ENCODE measurements at regions not wholly inside any gene's neighbourhood (a gene's known extent, or its start where the extent isn't known, plus 50 kb on each side); places are given as distances from the start of the nearest gene placed in this dataset.

GRCh38 chr13:104140552-104140951, 1074.3 kb upstream of the SLC10A2 start:
- TF ChIP-seq CTCF (IDR thresholded peaks at IDR 0.05) (no peak), POLR2AphosphoS5 (IDR thresholded peaks at IDR 0.05; ENCODE audit: insufficient read depth in 1 of 2, low read depth in 1 of 2) (no peak)

Data from vagina (tissue), 2 donors.